Spleen (tissue), 7 donors: ENCODE measurements at regions not wholly inside any gene's neighbourhood (a gene's known extent, or its start where the extent isn't known, plus 50 kb on each side); places are given as distances from the start of the nearest gene placed in this dataset.

ENCODE experiments used
- CTCF ChIP-seq, 11 experiments: fragments of 200-600 bp in 7 of 11; fragments of 450-650 bp in 4 of 11; sonication (generic) in 4 of 11; IDR thresholded peaks in 8 of 11; conservative IDR thresholded peaks in 3 of 11; 1 replicate in 7 of 11; 2 replicates in 4 of 11; pipeline versions ENCODE4 v1.4.0 to v1.8.0; 2016 to 2021; ENCODE audit warnings: antibody characterized with exemption in 11 of 11, inconsistent platforms in 4 of 11, mild to moderate bottlenecking in 1 of 11
- POLR2A ChIP-seq, 3 donors: fragments of 450-650 bp; IDR thresholded peaks; one replicate each; pipeline ENCODE4 v1.5.1; 2017; ENCODE audit warnings: antibody characterized with exemption in 3 of 3, mild to moderate bottlenecking in 1 of 3
- POLR2AphosphoS5 ChIP-seq, 3 donors: sonication (generic); formaldehyde crosslinking; IDR thresholded peaks; one replicate each; pipeline ENCODE4 v1.5.1; 2017; ENCODE audit warnings: antibody characterized with exemption in 3 of 3
- donor health status: DM: no; HTN: no; CAD: no; lungs with moderate emphysema.
- donor health status: DM: no; HTN: no; CAD: no.
- donor health status: DM: no; HTN: no; CAD: no.

- TF ChIP-seq CTCF (IDR thresholded peaks at IDR 0.05 in 8 of 11, conservative IDR thresholded peaks at IDR 0.05 in 3 of 11): no peak
- no peak for TF ChIP-seq POLR2A (IDR thresholded peaks at IDR 0.05)
- no peak for TF ChIP-seq POLR2AphosphoS5 (IDR thresholded peaks at IDR 0.05)
Measured at GRCh38 chr13:65829241-65830008, 1400.7 kb downstream of the PCDH9 start.
